RPMI8226 (cell line): ENCODE measurements at regions not wholly inside any gene's neighbourhood (a gene's known extent, or its start where the extent isn't known, plus 50 kb on each side); places are given as distances from the start of the nearest gene placed in this dataset.
A peak's percentile ranks its signal among the peaks of the same experiment; 100 is the strongest.

Experiments
- DNase-seq: peaks from one replicate; pipeline ENCODE4 v3.0.0-alpha.2; 2015

DNA sequence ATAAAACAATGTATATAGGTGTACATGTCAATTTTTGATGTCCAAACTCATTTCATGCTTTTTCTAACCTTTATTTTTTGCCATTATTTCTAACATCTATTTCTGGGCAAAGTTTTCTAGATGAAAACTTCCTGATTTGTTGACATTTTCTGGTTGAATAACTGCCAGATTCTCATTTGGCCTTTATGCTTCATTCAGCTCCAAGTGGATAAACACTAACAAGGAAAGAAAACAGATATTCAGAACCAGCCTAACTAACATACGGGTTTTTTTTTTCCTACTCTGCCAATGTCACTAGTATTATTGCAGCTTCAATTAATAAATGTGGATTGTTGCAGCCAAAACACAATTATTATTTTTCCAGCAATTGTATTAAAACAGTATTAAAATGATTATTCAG, 50.9 kb upstream of the RAP1GDS1 start:
- no peak for DNase-seq

DNA sequence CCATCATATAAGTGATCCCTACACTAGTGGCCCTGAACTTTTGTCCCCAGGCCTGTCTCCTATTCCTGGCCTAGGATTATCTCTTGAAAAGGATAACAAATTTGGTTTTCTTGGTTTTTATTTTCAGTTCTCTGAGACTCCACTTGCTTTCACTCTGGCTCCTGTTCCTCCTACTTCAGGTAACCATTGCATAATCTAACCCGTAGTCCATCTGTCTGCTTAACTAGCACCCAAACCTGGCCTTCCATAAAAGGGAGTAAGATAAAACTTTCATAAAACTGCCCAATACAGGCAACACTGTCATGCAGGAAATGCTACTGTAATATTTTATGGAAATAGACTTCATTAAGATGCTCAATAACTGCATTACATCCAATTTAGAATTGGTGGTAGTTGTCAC, 52.1 kb upstream of the RAP1GDS1 start:
- no peak for DNase-seq

DNA sequence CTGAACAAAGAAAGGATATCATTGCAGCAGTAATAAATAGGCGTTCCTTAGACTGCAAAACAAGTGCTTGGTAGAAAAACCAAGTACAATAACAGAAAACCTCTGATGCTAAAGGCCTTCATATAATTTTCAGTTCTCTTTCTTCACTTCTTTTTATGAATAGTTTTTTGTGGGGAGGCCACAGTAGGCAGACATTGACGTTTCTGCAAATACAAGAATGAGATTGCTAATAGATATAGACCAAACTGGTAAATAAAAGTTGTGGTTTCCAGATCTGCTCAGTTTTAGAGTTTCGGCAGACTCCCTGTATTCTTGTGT, 57.0 kb upstream of the RAP1GDS1 start:
- no peak for DNase-seq

DNA sequence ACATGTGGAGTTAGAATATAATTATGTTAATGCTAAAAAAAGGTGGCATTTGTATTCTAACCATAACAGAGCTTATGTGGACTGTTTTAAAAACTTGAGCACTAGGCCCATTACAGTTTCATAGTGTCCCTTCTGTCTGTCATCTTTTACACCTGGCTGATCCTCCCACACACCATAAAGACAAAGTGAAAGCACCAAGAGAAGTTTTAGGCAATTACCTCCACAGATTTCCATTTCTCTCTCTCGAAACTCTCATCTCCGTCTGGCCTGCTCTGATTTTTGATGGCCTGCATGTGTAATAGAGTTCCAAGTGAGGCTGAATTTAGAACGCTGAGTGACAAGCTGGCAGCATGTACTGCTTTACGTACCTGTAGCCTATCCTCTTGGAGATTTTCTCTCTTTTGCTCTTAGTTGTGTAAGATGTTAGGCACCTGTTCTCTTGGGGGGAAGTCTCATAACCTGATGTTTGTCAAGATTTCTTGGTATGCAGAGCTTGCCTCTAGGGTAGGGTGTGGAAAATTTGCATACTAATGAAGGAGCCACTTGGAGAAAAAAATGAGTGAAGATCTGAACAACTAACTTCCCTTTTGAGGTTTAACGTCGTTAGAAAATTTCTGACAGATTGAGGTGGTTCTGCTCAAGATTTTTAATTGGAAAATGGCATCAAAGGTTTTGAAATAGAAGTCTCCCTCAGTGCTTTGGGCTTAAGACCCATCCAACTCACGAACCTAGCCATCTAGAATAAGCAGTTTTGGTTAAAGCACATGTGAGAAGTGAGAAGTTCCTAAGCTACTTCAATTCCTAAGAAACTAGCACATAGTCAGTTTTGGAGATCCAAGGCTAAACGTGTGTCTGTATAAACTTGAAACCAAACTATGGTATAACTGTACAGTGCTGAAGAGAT, 57.6 kb upstream of the RAP1GDS1 start:
- DNase-seq = peak; percentile 5

DNA sequence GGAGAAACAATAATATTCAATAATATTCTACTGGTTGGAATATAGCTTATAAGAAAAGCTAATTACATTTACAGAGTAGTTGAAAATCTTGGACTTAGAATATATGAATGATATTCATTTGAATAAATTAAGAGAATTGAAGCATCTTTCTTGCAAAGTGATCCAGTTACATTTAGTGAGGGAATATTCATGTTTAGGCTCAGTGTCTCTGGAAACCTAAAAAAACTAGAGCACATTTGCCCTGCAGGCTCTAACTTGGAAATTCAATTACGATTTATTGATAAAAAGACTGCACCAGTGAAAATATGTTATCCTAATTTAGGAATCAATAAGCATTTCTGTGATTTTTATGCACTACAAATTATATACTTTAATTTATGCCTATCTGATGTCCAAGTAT, 58.3 kb upstream of the RAP1GDS1 start:
- DNase-seq = no peak

DNA sequence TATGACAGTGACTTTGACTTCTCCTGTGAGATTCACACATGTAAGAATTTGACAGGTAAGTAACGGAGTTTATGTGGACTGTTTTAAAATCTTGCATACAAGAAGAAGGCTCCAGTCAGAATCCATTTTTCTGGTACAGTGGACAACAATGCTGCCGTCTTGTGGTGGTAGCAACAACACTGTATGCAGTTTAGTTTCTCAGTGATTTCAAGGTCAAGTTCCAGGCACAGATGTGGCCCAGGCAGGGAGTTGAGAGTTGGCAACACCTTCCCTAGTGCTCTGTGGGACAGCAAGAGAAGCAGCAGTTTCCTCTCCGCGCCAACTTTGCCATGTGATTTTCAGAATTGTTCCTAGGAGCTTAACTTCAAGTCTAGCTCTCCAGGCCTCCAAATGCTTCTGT, 56.0 kb upstream of the STPG2 start:
- DNase-seq = no peak

DNA sequence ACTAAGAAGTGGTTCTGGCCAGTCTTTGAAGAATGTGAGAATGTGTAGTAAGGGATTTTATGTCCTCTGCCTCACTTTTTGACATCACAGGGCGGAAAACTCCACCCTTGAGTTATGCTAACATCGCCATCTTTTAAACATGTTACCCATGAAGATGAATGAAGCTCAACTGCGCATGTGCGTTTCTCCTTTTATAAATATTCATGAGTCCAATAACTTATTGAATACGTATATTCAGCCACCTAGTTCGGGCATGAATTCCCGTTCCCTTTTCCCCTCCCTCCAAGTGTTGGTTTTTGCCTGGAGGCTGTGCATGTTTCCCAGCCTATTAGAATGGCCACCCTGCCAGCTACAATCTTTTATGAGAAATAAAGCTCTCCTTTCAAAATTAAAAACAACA, 51.7 kb upstream of the STPG2 start:
- no peak for DNase-seq

DNA sequence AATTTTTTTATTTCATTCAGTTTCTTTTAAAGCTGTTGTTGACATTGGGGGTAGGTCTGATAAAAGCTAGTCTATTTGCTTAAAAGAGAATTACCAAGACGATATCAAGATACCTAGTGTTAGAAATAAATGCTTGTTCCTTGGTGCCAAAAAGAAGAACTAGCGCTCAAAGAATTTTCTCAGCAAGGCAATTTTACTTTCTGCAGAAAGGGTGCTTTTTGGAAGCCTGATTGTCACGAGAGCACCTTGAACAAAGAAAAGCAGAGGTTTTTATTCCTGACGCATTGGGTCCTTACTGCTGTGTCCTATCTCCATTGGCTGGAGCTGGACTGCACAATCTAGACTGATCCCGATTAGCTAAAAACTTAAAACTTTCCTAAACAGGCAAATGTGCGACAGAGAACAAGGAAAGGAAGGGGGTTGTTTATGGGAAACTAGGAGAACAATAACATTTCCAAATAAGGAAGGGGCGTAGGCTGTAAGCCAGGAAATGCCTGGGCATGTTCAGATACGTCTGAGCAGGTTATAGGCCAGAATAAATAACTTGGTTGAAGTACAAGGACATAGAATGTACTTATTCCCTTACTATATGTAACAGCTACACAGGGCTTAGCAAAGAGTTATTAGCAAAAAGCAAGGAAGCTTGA, 50.3 kb upstream of the STPG2 start:
- DNase-seq = no peak
